ENCODE measurements at regions not wholly inside any gene's neighbourhood (a gene's known extent, or its start where the extent isn't known, plus 50 kb on each side); places are given as distances from the start of the nearest gene placed in this dataset.

DNA sequence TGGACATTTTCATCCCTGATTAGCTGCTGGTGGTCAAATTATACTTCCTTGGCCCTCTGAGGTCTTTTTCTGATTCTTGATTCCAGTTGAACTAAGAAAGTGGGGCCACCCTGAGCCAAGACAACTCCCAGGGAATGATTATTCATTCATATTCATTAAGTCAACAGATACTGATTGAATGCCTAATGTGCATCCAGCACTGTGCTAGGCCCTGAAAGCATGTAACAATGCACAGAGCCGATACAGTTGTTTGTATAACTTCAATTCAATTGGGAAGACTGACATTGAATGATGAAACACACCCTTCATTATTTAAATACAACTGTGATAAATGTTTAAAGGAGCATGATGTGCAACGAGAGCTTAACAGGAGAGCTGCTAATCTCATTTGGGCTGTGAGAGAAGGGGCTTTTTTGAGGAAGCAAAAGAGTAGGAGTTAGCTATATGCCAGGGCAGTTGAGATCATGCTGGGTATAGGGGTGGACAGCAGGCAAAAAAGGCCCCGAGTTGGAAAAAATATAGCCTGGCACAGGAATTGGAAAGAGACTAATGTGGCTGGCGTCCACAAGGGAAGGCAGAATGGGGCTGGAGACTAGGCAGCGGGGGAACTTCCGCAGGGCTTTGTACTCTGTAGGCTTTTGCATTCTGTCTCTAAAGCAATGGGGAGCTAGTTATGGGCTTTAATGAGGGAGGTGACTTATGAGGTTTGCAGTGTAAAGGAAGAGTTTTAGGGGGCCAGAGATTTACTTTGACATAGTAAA lies 57.2 kb upstream of the ACVR1 start:
- DNase-seq, result no peak

DNA sequence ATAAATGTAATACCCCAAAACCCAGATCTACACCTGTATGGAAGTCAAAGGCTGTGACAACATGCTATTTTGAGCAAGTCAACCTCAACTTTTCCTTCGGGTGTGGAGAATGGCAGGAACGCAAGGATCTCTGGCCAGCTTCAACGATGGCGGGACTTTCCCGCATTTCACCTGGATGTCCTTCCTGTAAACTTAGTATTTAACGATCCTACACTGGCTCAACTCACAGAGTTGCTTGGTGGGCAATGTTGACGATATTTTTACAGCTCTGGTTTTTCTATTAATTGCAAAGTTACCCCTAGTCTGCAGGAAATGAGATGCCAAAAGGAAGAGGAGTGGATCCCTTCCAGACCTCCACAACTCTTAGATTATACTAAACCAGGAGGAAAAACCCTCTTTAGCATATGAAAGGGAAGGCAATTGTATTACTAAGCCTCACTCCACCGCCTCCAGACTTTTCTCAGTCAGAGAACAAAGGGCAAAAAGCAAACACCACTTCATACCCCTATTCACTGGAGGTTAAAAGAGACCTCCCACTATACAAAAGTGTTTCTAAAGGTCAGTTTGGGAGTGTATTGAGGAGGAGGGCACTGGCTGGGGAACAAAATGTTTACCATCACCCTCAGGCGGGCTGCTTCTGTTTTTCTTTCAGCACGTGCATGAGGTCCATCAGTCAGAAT lies 56.5 kb upstream of the ACVR1 start:
- DNase-seq, result no peak

DNA sequence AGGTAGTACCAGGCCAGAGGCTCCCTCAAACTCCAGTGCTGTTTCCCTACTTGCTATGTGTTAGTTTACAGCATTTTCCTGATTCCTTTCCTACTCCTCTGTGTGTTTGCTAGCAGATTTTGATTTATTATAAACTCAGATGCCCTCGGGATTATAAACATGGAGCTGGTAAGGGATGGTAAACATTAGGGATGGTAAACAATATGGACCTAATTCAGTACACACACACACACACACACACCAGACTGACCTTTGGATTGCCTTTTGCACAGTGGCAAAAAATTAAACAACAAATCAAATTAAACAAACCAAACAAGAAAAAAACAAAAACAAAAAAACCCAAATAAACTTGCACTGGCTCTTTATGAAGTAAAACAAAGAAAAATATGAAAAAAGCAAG lies 55.4 kb upstream of the ACVR1 start:
- no peak for DNase-seq

- DNase-seq, result no peak
Observed at GRCh38 chr2:157930728-157931127, 54.6 kb upstream of the ACVR1 start.

DNA sequence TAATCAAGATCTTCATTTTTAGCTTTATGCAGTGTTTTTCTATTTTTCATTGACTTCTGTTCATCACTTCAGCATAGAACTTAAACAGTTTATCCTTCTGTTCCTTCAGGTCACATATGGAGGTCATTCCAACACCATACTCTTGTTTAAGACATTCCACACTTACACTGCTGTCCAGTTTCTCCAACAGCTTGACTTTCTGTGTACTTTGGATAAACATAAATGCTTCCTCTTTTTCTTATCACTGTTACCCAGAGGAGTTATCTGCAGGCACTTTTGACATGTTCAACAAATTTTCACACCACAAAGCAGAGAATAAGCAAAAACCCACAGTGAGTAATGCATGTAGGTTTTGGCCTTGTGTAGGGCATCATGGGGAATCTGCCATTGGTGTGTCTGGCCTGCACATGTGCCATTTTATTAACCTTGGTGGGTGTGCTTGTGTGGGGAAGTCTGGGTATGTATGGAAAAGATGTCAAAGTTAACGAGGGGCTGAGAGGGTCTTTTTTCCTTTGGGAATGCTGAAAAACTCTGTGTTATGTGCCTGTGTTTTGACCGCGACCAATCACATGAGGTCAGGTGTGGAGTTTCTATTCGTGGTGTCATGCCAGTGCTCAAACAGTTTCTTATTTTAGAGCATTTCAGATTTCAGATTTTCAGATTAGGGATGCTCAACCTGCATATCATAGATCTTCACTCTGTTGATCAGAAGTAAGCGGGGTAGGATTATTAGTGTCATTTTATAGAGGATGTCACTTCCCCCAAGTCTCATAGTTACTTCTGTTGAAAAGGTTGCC lies 53.9 kb upstream of the ACVR1 start:
- DNase-seq, result peak; percentile 80

- DNase-seq, result no peak
Observed at GRCh38 chr2:157928372-157928771, 52.2 kb upstream of the ACVR1 start.

DNA sequence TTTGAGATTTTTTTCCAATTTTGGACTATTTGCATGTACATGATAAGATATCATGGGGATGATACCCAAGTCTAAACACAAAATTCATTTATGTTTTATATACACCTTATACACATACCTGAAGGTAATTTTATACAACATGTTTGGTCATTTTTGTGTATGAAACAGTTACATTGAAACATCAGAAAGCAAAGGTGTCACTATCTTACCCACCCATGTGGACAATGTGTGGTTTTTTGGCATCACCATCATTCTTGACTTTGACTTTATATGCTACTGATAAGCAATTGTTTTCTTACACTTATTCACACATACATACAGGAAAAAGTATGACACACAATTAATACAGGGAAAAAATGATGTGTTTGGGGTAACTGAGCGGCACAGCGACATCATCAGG lies 51.0 kb upstream of the ACVR1 start:
- no peak for DNase-seq

Measured in GDM1 (cell line).